NCI-H2107 treated with DMSO at 0.1 percent for 48 hours (cell line): ENCODE measurements at regions not wholly inside any gene's neighbourhood (a gene's known extent, or its start where the extent isn't known, plus 50 kb on each side); places are given as distances from the start of the nearest gene placed in this dataset.
"Not testable (repeated sequence)": the region's sequence is repeated elsewhere in the genome, so short reads cannot be mapped to it uniquely, and the experiment has no call there.

Experiments
- DNase-seq: peaks from one replicate; lab custom pipeline; 2025; ENCODE audit not compliant: unreplicated experiment; lab: John Stamatoyannopoulos, UW

- DNase-seq, result no peak
Observed at GRCh38 chr5:153939101-153939500, 99.6 kb downstream of the FAM114A2 start.

GRCh38 chr5:153938191-153938842, 100.4 kb downstream of the FAM114A2 start:
- DNase-seq, result no peak

- DNase-seq, result no peak
Observed at GRCh38 chr5:153937661-153938060, 101.0 kb downstream of the FAM114A2 start.

GRCh38 chr5:153935151-153935550, 103.6 kb downstream of the FAM114A2 start:
- not testable (repeated sequence) for DNase-seq

GRCh38 chr5:153926201-153926600, 112.5 kb downstream of the FAM114A2 start:
- DNase-seq, result no peak

- no peak for DNase-seq
Observed at GRCh38 chr5:153919161-153919560, 119.5 kb downstream of the FAM114A2 start.

- DNase-seq, result no peak
Observed at GRCh38 chr5:153907170-153907775, 131.4 kb downstream of the FAM114A2 start.

GRCh38 chr5:153905219-153905618, 133.5 kb downstream of the FAM114A2 start:
- no peak for DNase-seq

- no peak for DNase-seq
Observed at GRCh38 chr5:153903321-153903720, 135.4 kb downstream of the FAM114A2 start.

- DNase-seq, result no peak
Observed at GRCh38 chr5:153902016-153902415, 136.7 kb downstream of the FAM114A2 start.

GRCh38 chr5:153901449-153901848, 137.3 kb downstream of the FAM114A2 start:
- DNase-seq, result no peak

- no peak for DNase-seq
Observed at GRCh38 chr5:153900703-153901395, 137.9 kb downstream of the FAM114A2 start.

- DNase-seq, result no peak
Observed at GRCh38 chr5:153899746-153900145, 139.0 kb downstream of the FAM114A2 start.

GRCh38 chr5:153896701-153897100, 142.0 kb downstream of the FAM114A2 start:
- peak; percentile 39 for DNase-seq

GRCh38 chr5:153896117-153896516, 142.6 kb downstream of the FAM114A2 start:
- DNase-seq, result no peak

- DNase-seq, result no peak
Observed at GRCh38 chr5:153895266-153895665, 143.4 kb downstream of the FAM114A2 start.

GRCh38 chr5:153893817-153894216, 144.9 kb downstream of the FAM114A2 start:
- DNase-seq, result no peak

GRCh38 chr5:153891394-153891793, 147.3 kb downstream of the FAM114A2 start:
- no peak for DNase-seq

- no peak for DNase-seq
Observed at GRCh38 chr5:153888781-153889180, 149.9 kb downstream of the FAM114A2 start.

- DNase-seq, result no peak
Observed at GRCh38 chr5:153885141-153885540, 153.6 kb downstream of the FAM114A2 start.

- DNase-seq, result no peak
Observed at GRCh38 chr5:153884612-153884957, 154.1 kb downstream of the FAM114A2 start.

GRCh38 chr5:153883854-153884611, 154.7 kb downstream of the FAM114A2 start:
- DNase-seq, result no peak
